ENCODE measurements at regions not wholly inside any gene's neighbourhood (a gene's known extent, or its start where the extent isn't known, plus 50 kb on each side); places are given as distances from the start of the nearest gene placed in this dataset.

GRCh38 chr2:43049836-43050801 lies 176.3 kb downstream of the ZFP36L2 start:
- 54 to 75% methylated on average over 18 of the region's 18 CpGs for WGBS, 2 donors
- ATAC-seq (ENCODE audit: insufficient read depth, low FRiP score): no peak
- Histone ChIP-seq H3K4me1 (ENCODE audit: control insufficient read depth in 5 of 5, insufficient read depth in 5 of 5, low read length in 5 of 5) (peaks cover 3 to 43% (median 30%) of the 10 kb centered on the region in 5 donors), H3K36me3 (ENCODE audit: control insufficient read depth in 4 of 4, insufficient read depth in 4 of 4, low read length in 4 of 4) (no peaks in the 10 kb centered on the region), H3K27ac (ENCODE audit: low read depth in 1 of 2, low read length in 1 of 2) (peak overlapping the region in 1 of 2 donors; percentile 5), H3K27me3 (ENCODE audit: control insufficient read depth in 3 of 3, insufficient read depth in 3 of 3, low read length in 2 of 3) (no peaks in the 10 kb centered on the region), H3K4me3 (no peak overlapping the region), H3K9me3 (ENCODE audit: control insufficient read depth in 4 of 4, insufficient read depth in 3 of 4, low read length in 3 of 4) (no peaks in the 10 kb centered on the region), H3K9ac (ENCODE audit: insufficient read depth in 1 of 2, low read length in 2 of 2) (no peak overlapping the region)
- no peak for DNase-seq
- no peak for TF ChIP-seq CTCF (IDR thresholded peaks at IDR 0.05; ENCODE audit: control extremely low read depth, extremely low read depth)

GRCh38 chr2:43047187-43047780 lies 179.1 kb downstream of the ZFP36L2 start:
- Histone ChIP-seq H3K9me3 (ENCODE audit: control insufficient read depth in 4 of 4, insufficient read depth in 3 of 4, low read length in 3 of 4) (no peaks in the 10 kb centered on the region), H3K27me3 (ENCODE audit: control insufficient read depth in 3 of 3, insufficient read depth in 3 of 3, low read length in 2 of 3) (no peaks in the 10 kb centered on the region), H3K27ac (ENCODE audit: low read depth in 1 of 2, low read length in 1 of 2) (no peak overlapping the region), H3K9ac (ENCODE audit: insufficient read depth in 1 of 2, low read length in 2 of 2) (no peak overlapping the region), H3K36me3 (ENCODE audit: control insufficient read depth in 4 of 4, insufficient read depth in 4 of 4, low read length in 4 of 4) (no peaks in the 10 kb centered on the region), H3K4me3 (no peak overlapping the region), H3K4me1 (ENCODE audit: control insufficient read depth in 5 of 5, insufficient read depth in 5 of 5, low read length in 5 of 5) (peaks cover 3 to 43% (median 30%) of the 10 kb centered on the region in 5 donors)
- ATAC-seq (ENCODE audit: insufficient read depth, low FRiP score) (no peak), DNase-seq (no peak)
- no peak for TF ChIP-seq CTCF (IDR thresholded peaks at IDR 0.05; ENCODE audit: control extremely low read depth, extremely low read depth)
- whole genome bisulfite sequencing, 2 donors: 81 to 87% methylated on average over 17 of the region's 17 CpGs

GRCh38 chr2:43045866-43046265 lies 180.5 kb downstream of the ZFP36L2 start:
- DNase-seq (peak in 2 of 3 donors; percentile 46 to 54), ATAC-seq (ENCODE audit: insufficient read depth, low FRiP score) (no peak)
- no peak overlapping the region for H3K9ac ChIP-seq (ENCODE audit: insufficient read depth in 1 of 2, low read length in 2 of 2)
- H3K36me3 ChIP-seq (ENCODE audit: control insufficient read depth in 4 of 4, insufficient read depth in 4 of 4, low read length in 4 of 4): no peaks in the 10 kb centered on the region
- H3K27ac ChIP-seq (ENCODE audit: low read depth in 1 of 2, low read length in 1 of 2): no peak overlapping the region
- no peak for TF ChIP-seq CTCF (IDR thresholded peaks at IDR 0.05; ENCODE audit: control extremely low read depth, extremely low read depth)
- no peaks in the 10 kb centered on the region for H3K9me3 ChIP-seq (ENCODE audit: control insufficient read depth in 4 of 4, insufficient read depth in 3 of 4, low read length in 3 of 4)
- no peak overlapping the region for H3K4me3 ChIP-seq
- H3K27me3 ChIP-seq (ENCODE audit: control insufficient read depth in 3 of 3, insufficient read depth in 3 of 3, low read length in 2 of 3): no peaks in the 10 kb centered on the region
- H3K4me1 ChIP-seq (ENCODE audit: control insufficient read depth in 5 of 5, insufficient read depth in 5 of 5, low read length in 5 of 5): peaks cover 3 to 57% (median 39%) of the 10 kb centered on the region in 5 donors
- 81 to 84% methylated on average over 3 of the region's 3 CpGs for WGBS, 2 donors
